ENCODE measurements at regions not wholly inside any gene's neighbourhood (a gene's known extent, or its start where the extent isn't known, plus 50 kb on each side); places are given as distances from the start of the nearest gene placed in this dataset.

- H3K27me3 ChIP-seq (ENCODE audit: insufficient read depth, low read depth): no peaks in the 10 kb centered on the region
- no peak overlapping the region for H3K9ac ChIP-seq
- no peaks in the 10 kb centered on the region for H3K36me3 ChIP-seq (ENCODE audit: insufficient read depth)
- no peak overlapping the region for H3K4me2 ChIP-seq
- no peak overlapping the region for H2AFZ ChIP-seq (ENCODE audit: low read depth)
- no peak for TF ChIP-seq CTCF (conservative IDR thresholded peaks at IDR 0.05; ENCODE audit: low read depth, low read length)
- no peaks in the 10 kb centered on the region for H3K4me1 ChIP-seq (ENCODE audit: low read depth, poor library complexity, severe bottlenecking)
- no peak overlapping the region for H3K4me3 ChIP-seq (IDR thresholded peaks at IDR 0.05; ENCODE audit: insufficient read depth, low read depth, low read length)
- H4K20me1 ChIP-seq (ENCODE audit: insufficient read depth): no peaks in the 10 kb centered on the region
- no peaks in the 10 kb centered on the region for H3K79me2 ChIP-seq (ENCODE audit: insufficient read depth, low read depth)
- H3K27ac ChIP-seq: no peak overlapping the region
Observed at GRCh38 chr7:81004098-81004497, 85.2 kb upstream of the SEMA3C start.

- Histone ChIP-seq H3K4me1 (ENCODE audit: low read depth, poor library complexity, severe bottlenecking) (no peaks in the 10 kb centered on the region), H3K27ac (no peak overlapping the region), H3K9ac (no peak overlapping the region), H3K36me3 (ENCODE audit: insufficient read depth) (no peaks in the 10 kb centered on the region), H3K4me2 (no peak overlapping the region), H2AFZ (ENCODE audit: low read depth) (no peak overlapping the region), H3K27me3 (ENCODE audit: insufficient read depth, low read depth) (no peaks in the 10 kb centered on the region), H3K4me3 (IDR thresholded peaks at IDR 0.05; ENCODE audit: insufficient read depth, low read depth, low read length) (no peak overlapping the region), H3K79me2 (ENCODE audit: insufficient read depth, low read depth) (no peaks in the 10 kb centered on the region), H4K20me1 (ENCODE audit: insufficient read depth) (no peaks in the 10 kb centered on the region)
- no peak for TF ChIP-seq CTCF (conservative IDR thresholded peaks at IDR 0.05; ENCODE audit: low read depth, low read length)
Observed at GRCh38 chr7:81003326-81003725, 84.5 kb upstream of the SEMA3C start.

- no peak overlapping the region for H3K9ac ChIP-seq
- no peaks in the 10 kb centered on the region for H3K36me3 ChIP-seq (ENCODE audit: insufficient read depth)
- no peaks in the 10 kb centered on the region for H3K4me1 ChIP-seq (ENCODE audit: low read depth, poor library complexity, severe bottlenecking)
- no peaks in the 10 kb centered on the region for H3K27me3 ChIP-seq (ENCODE audit: insufficient read depth, low read depth)
- H4K20me1 ChIP-seq (ENCODE audit: insufficient read depth): no peaks in the 10 kb centered on the region
- H3K4me2 ChIP-seq: no peak overlapping the region
- H3K27ac ChIP-seq: no peak overlapping the region
- no peak overlapping the region for H2AFZ ChIP-seq (ENCODE audit: low read depth)
- no peaks in the 10 kb centered on the region for H3K79me2 ChIP-seq (ENCODE audit: insufficient read depth, low read depth)
- H3K4me3 ChIP-seq (IDR thresholded peaks at IDR 0.05; ENCODE audit: insufficient read depth, low read depth, low read length): no peak overlapping the region
- TF ChIP-seq CTCF (conservative IDR thresholded peaks at IDR 0.05; ENCODE audit: low read depth, low read length): no peak
Observed at GRCh38 chr7:81002421-81002820, 83.6 kb upstream of the SEMA3C start.

- Histone ChIP-seq H3K4me1 (ENCODE audit: low read depth, poor library complexity, severe bottlenecking) (no peaks in the 10 kb centered on the region), H3K4me3 (IDR thresholded peaks at IDR 0.05; ENCODE audit: insufficient read depth, low read depth, low read length) (no peak overlapping the region), H3K4me2 (no peak overlapping the region), H3K27me3 (ENCODE audit: insufficient read depth, low read depth) (no peaks in the 10 kb centered on the region), H3K9ac (no peak overlapping the region), H3K27ac (no peak overlapping the region), H3K36me3 (ENCODE audit: insufficient read depth) (no peaks in the 10 kb centered on the region), H2AFZ (ENCODE audit: low read depth) (no peak overlapping the region), H3K79me2 (ENCODE audit: insufficient read depth, low read depth) (no peaks in the 10 kb centered on the region), H4K20me1 (ENCODE audit: insufficient read depth) (no peaks in the 10 kb centered on the region)
- TF ChIP-seq CTCF (conservative IDR thresholded peaks at IDR 0.05; ENCODE audit: low read depth, low read length): no peak
Observed at GRCh38 chr7:80999771-81000170, 80.9 kb upstream of the SEMA3C start.

- Histone ChIP-seq H3K4me1 (ENCODE audit: low read depth, poor library complexity, severe bottlenecking) (no peaks in the 10 kb centered on the region), H3K4me2 (no peak overlapping the region), H4K20me1 (ENCODE audit: insufficient read depth) (no peaks in the 10 kb centered on the region), H3K27ac (no peak overlapping the region), H3K4me3 (IDR thresholded peaks at IDR 0.05; ENCODE audit: insufficient read depth, low read depth, low read length) (no peak overlapping the region), H3K36me3 (ENCODE audit: insufficient read depth) (no peaks in the 10 kb centered on the region), H3K27me3 (ENCODE audit: insufficient read depth, low read depth) (no peaks in the 10 kb centered on the region), H3K9ac (no peak overlapping the region), H3K79me2 (ENCODE audit: insufficient read depth, low read depth) (no peaks in the 10 kb centered on the region), H2AFZ (ENCODE audit: low read depth) (no peak overlapping the region)
- no peak for TF ChIP-seq CTCF (conservative IDR thresholded peaks at IDR 0.05; ENCODE audit: low read depth, low read length)
Observed at GRCh38 chr7:80999100-80999499, 80.2 kb upstream of the SEMA3C start.

All from KMS-11 (cell line).